Right forelimb (tissue), 1 donor: ENCODE measurements at regions not wholly inside any gene's neighbourhood (a gene's known extent, or its start where the extent isn't known, plus 50 kb on each side); places are given as distances from the start of the nearest gene placed in this dataset.
A peak's percentile ranks its signal among the peaks of the same experiment; 100 is the strongest.

Experiments used
- DNase-seq: peaks from one replicate; pipeline ENCODE4 v3.0.0-alpha.2; 2018

- DNase-seq, result no peak
These were observed 74.8 kb upstream of the RXRA start for GRCh38 chr9:134251296-134252069.

- no peak for DNase-seq
These were observed 74.0 kb upstream of the RXRA start for GRCh38 chr9:134252084-134252830.

- DNase-seq, result no peak
These were observed 72.5 kb upstream of the RXRA start for GRCh38 chr9:134253606-134254205.

- no peak for DNase-seq
These were observed 67.9 kb upstream of the RXRA start for GRCh38 chr9:134258332-134258731.

GRCh38 chr9:134258828-134259546 lies 67.3 kb upstream of the RXRA start:
- DNase-seq, result no peak

GRCh38 chr9:134259708-134260107 lies 66.5 kb upstream of the RXRA start:
- DNase-seq, result no peak

GRCh38 chr9:134260801-134261200 lies 65.5 kb upstream of the RXRA start:
- DNase-seq, result no peak

GRCh38 chr9:134262035-134262434 lies 64.2 kb upstream of the RXRA start:
- DNase-seq, result no peak

GRCh38 chr9:134263596-134263995 lies 62.7 kb upstream of the RXRA start:
- DNase-seq, result peak; percentile 78

GRCh38 chr9:134264169-134264568 lies 62.1 kb upstream of the RXRA start:
- DNase-seq, result no peak

GRCh38 chr9:134265078-134265477 lies 61.2 kb upstream of the RXRA start:
- DNase-seq, result no peak

- DNase-seq, result no peak
These were observed 59.8 kb upstream of the RXRA start for GRCh38 chr9:134266418-134266817.

- no peak for DNase-seq
These were observed 58.9 kb upstream of the RXRA start for GRCh38 chr9:134267305-134267880.

- no peak for DNase-seq
These were observed 58.2 kb upstream of the RXRA start for GRCh38 chr9:134267881-134268724.

- DNase-seq, result no peak
These were observed 57.5 kb upstream of the RXRA start for GRCh38 chr9:134268747-134269146.

GRCh38 chr9:134271338-134272301 lies 54.6 kb upstream of the RXRA start:
- no peak for DNase-seq

GRCh38 chr9:134272302-134273023 lies 53.8 kb upstream of the RXRA start:
- no peak for DNase-seq

- DNase-seq, result no peak
These were observed 52.6 kb upstream of the RXRA start for GRCh38 chr9:134273647-134274046.

- DNase-seq, result no peak
These were observed 50.9 kb upstream of the RXRA start for GRCh38 chr9:134275375-134275774.
